ENCODE measurements at regions not wholly inside any gene's neighbourhood (a gene's known extent, or its start where the extent isn't known, plus 50 kb on each side); places are given as distances from the start of the nearest gene placed in this dataset.

GRCh38 chr13:31427151-31428100 lies 227.7 kb downstream of the B3GLCT start:
- no peaks in the 10 kb centered on the region for H3K36me3 ChIP-seq (ENCODE audit: control insufficient read depth in 2 of 4, insufficient read depth in 4 of 4, low read length in 3 of 4)
- no peak overlapping the region for H2BK12ac ChIP-seq (ENCODE audit: low read depth, low read length)
- no peaks in the 10 kb centered on the region for H3K9me3 ChIP-seq (ENCODE audit: insufficient read depth in 2 of 2, low read depth in 1 of 2, low read length in 1 of 2)
- no peak for FAIRE-seq
- H4K8ac ChIP-seq (ENCODE audit: extremely low read depth, insufficient read depth, low read length) = no peak overlapping the region
- H3K23ac ChIP-seq (ENCODE audit: insufficient read length) = no peak overlapping the region
- H3K27me3 ChIP-seq (replicated peaks in 1 of 4; ENCODE audit: control insufficient read depth in 3 of 4, extremely low read depth in 1 of 4, insufficient read depth in 3 of 4, low read length in 3 of 4) = no peaks in the 10 kb centered on the region
- H2BK20ac ChIP-seq (ENCODE audit: low read length) = no peak overlapping the region
- H3K4me3 ChIP-seq (ENCODE audit: extremely low read depth in 1 of 4, insufficient read depth in 2 of 4, low read depth in 3 of 4, low read length in 4 of 4) = no peak overlapping the region
- WGBS, 2 experiments (ENCODE audit: extremely low coverage in 1 of 2, insufficient coverage in 1 of 2, insufficient read length in 1 of 2, insufficient replicate concordance in 2 of 2, low coverage in 1 of 2, low lambda C conversion rate in 2 of 2, missing lambda C conversion rate in 1 of 2) = 74% methylated on average over 4 of the region's 4 CpGs; no CpG with 5 or more reads in 1 of the 2 experiments
- H2AK5ac ChIP-seq (ENCODE audit: low read depth, low read length) = no peak overlapping the region
- H3K14ac ChIP-seq (ENCODE audit: insufficient read length) = no peak overlapping the region
- ChIA-PET CTCF (ENCODE audit: partially characterized antibody) (interaction anchor here (2.2 to 10.4 kb wide), 2 partner anchors 192 to 314 kb away, joined by 6 to 114 read pairs; no protein-coding TSS in a partner anchor), POLR2A (ENCODE audit: partially characterized antibody) (interaction anchor here (0.7 kb wide), 1 partner anchor 115 kb away, joined by 3 read pairs; no protein-coding TSS in a partner anchor)
- H2BK15ac ChIP-seq (ENCODE audit: low read length) = no peak overlapping the region
- H4K91ac ChIP-seq (replicated peaks; ENCODE audit: insufficient read length, low read length) = no peak overlapping the region
- H2BK120ac ChIP-seq (replicated peaks; ENCODE audit: low read depth, low read length) = no peak overlapping the region
- no peaks in the 10 kb centered on the region for H4K20me1 ChIP-seq (replicated peaks in 1 of 2; ENCODE audit: control insufficient read depth in 1 of 2, insufficient read depth in 2 of 2, low read length in 2 of 2)
- DNase-seq (ENCODE audit: low read depth in 1 of 2, low spot score in 2 of 2) = no peak
- H3K79me1 ChIP-seq (ENCODE audit: low read depth, low read length) = no peaks in the 10 kb centered on the region
- H3K23me2 ChIP-seq (ENCODE audit: low read depth, low read length) = no peaks in the 10 kb centered on the region
- no peak overlapping the region for H3K9ac ChIP-seq (replicated peaks in 1 of 4; ENCODE audit: extremely low read depth in 1 of 4, low read depth in 3 of 4, low read length in 3 of 4)
- no peak overlapping the region for H2BK5ac ChIP-seq (ENCODE audit: low read depth, low read length)
- H3K27ac ChIP-seq (ENCODE audit: low read depth, low read length) = no peak overlapping the region
- H3K4me2 ChIP-seq (ENCODE audit: insufficient read depth in 1 of 2, low read depth in 2 of 2, low read length in 2 of 2) = no peak overlapping the region
- no peak overlapping the region for H3K18ac ChIP-seq (ENCODE audit: extremely low read depth, low read length)
- no peak overlapping the region for H3K4ac ChIP-seq (replicated peaks; ENCODE audit: insufficient read length, low read depth, low read length)
- H3K4me1 ChIP-seq (replicated peaks in 1 of 4; ENCODE audit: control insufficient read depth in 3 of 4, insufficient read depth in 4 of 4, low read length in 3 of 4) = peaks cover 0 to 5% (median 0%) of the 10 kb centered on the region in 4 experiments; a peak in 1 of 7 replicates
- H2AFZ ChIP-seq (ENCODE audit: low read length) = no peak overlapping the region
- no peak overlapping the region for H4K5ac ChIP-seq (ENCODE audit: insufficient read length, low read depth, low read length)
- H3K56ac ChIP-seq (replicated peaks; ENCODE audit: insufficient read length, low read depth, low read length) = no peak overlapping the region
- H3K79me2 ChIP-seq (ENCODE audit: control insufficient read depth in 1 of 2, insufficient read depth in 2 of 2, low read length in 2 of 2) = no peaks in the 10 kb centered on the region
- TF ChIP-seq TEAD4 (IDR thresholded peaks at IDR 0.05; ENCODE audit: low read depth, low read length) = no peak
- no peak for TF ChIP-seq CBX8 (IDR thresholded peaks at IDR 0.05; ENCODE audit: borderline replicate concordance, low read depth, low read length)
- TF ChIP-seq SAP30 (IDR thresholded peaks at IDR 0.05; ENCODE audit: insufficient read depth, insufficient replicate concordance, low read length) = no peak
- TF ChIP-seq ATF2 (IDR thresholded peaks at IDR 0.05; ENCODE audit: low read length) = no peak
- TF ChIP-seq HDAC6 (IDR thresholded peaks at IDR 0.05; ENCODE audit: low read depth, low read length) = no peak
- TF ChIP-seq CEBPB (IDR thresholded peaks at IDR 0.05; ENCODE audit: low read depth, low read length) = no peak
- no peak for TF ChIP-seq FOSL1 (IDR thresholded peaks at IDR 0.05; ENCODE audit: insufficient read depth, low read depth, low read length)
- no peak for TF ChIP-seq RNF2 (IDR thresholded peaks at IDR 0.05; ENCODE audit: borderline replicate concordance, low read depth, low read length, missing control alignments, poor library complexity, severe bottlenecking)
- no peak for TF ChIP-seq HDAC2 (IDR thresholded peaks at IDR 0.05; ENCODE audit: borderline replicate concordance in 1 of 2, low read depth in 2 of 2, low read length in 2 of 2)
